Right lobe of liver (tissue), 4 donors: ENCODE measurements at regions not wholly inside any gene's neighbourhood (a gene's known extent, or its start where the extent isn't known, plus 50 kb on each side); places are given as distances from the start of the nearest gene placed in this dataset.

ENCODE experiments used
- POLR2A ChIP-seq: fragments of 450-650 bp; IDR thresholded peaks from one replicate; pipeline ENCODE4 v1.6.1; 2017; ENCODE audit warnings: antibody characterized with exemption, mild to moderate bottlenecking
- TF ChIP-seq, protein P1 (sequence below), 4 donors: fragments of 200-600 bp in 3 of 4; fragments of 450-650 bp in 1 of 4; IDR thresholded peaks; one replicate each; pipeline versions ENCODE4 v1.5.1 to v1.8.0; 2016 to 2022; ENCODE audit warnings: antibody characterized with exemption in 4 of 4, mild to moderate bottlenecking in 2 of 4
- donor health status: DM: no; HTN: no; CAD: no.
- donor health status: DM: no; HTN: no; CAD: no.
- donor health status: DM: no; HTN: yes; CAD: no.

GRCh38 chr18:51765606-51766360 lies 568.3 kb upstream of the MEX3C start:
- TF ChIP-seq, protein P1, sequence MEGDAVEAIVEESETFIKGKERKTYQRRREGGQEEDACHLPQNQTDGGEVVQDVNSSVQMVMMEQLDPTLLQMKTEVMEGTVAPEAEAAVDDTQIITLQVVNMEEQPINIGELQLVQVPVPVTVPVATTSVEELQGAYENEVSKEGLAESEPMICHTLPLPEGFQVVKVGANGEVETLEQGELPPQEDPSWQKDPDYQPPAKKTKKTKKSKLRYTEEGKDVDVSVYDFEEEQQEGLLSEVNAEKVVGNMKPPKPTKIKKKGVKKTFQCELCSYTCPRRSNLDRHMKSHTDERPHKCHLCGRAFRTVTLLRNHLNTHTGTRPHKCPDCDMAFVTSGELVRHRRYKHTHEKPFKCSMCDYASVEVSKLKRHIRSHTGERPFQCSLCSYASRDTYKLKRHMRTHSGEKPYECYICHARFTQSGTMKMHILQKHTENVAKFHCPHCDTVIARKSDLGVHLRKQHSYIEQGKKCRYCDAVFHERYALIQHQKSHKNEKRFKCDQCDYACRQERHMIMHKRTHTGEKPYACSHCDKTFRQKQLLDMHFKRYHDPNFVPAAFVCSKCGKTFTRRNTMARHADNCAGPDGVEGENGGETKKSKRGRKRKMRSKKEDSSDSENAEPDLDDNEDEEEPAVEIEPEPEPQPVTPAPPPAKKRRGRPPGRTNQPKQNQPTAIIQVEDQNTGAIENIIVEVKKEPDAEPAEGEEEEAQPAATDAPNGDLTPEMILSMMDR (IDR thresholded peaks at IDR 0.05), result no peak
- TF ChIP-seq POLR2A, result no peak
